Peyer's patch (tissue), 4 donors: ENCODE measurements at regions not wholly inside any gene's neighbourhood (a gene's known extent, or its start where the extent isn't known, plus 50 kb on each side); places are given as distances from the start of the nearest gene placed in this dataset.
"Not testable (repeated sequence)": the region's sequence is repeated elsewhere in the genome, so short reads cannot be mapped to it uniquely, and the experiment has no call there.

Experiments used
- DNase-seq, 3 donors: peaks; one replicate each; pipeline ENCODE4 v3.0.0-alpha.2; 2017 to 2019
- H3K27ac ChIP-seq, 4 donors: fragments of 200-600 bp; sonication (generic); one replicate each; pipeline ENCODE4 v1.5.1; 2016 to 2019
- H3K27me3 ChIP-seq, 2 donors: fragments of 200-600 bp; sonication (generic); one replicate each; pipeline ENCODE4 v1.5.1; 2019
- H3K36me3 ChIP-seq, 3 donors: fragments of 200-600 bp; sonication (generic); one replicate each; pipeline ENCODE4 v1.5.1; 2016 to 2019
- H3K4me1 ChIP-seq, 4 donors: fragments of 200-600 bp; sonication (generic); one replicate each; pipeline ENCODE4 v1.5.1; 2016 to 2019
- H3K4me3 ChIP-seq, 4 donors: fragments of 200-600 bp; sonication (generic); 1 replicate in 3 of 4; 2 replicates in 1 of 4; pipeline ENCODE4 v1.5.1; 2016 to 2019; ENCODE audit warnings: mild to moderate bottlenecking in 1 of 4
- H3K9me3 ChIP-seq, 4 donors: fragments of 200-600 bp; sonication (generic); one replicate each; pipeline ENCODE4 v1.5.1; 2016 to 2019; ENCODE audit warnings: mild to moderate bottlenecking in 1 of 4
- CTCF ChIP-seq, 6 experiments: fragments of 450-650 bp in 4 of 6; fragments of 200-600 bp in 2 of 6; sonication (generic) in 1 of 6; IDR thresholded peaks; one replicate each; pipeline ENCODE4 v1.5.1; 2017 to 2019; ENCODE audit warnings: antibody characterized with exemption in 6 of 6, mild to moderate bottlenecking in 3 of 6, moderate library complexity in 1 of 6
- POLR2A ChIP-seq, 2 donors: fragments of 450-650 bp; IDR thresholded peaks; one replicate each; pipeline ENCODE4 v1.5.1; 2017; ENCODE audit warnings: antibody characterized with exemption in 2 of 2, mild to moderate bottlenecking in 2 of 2, moderate library complexity in 2 of 2

DNA sequence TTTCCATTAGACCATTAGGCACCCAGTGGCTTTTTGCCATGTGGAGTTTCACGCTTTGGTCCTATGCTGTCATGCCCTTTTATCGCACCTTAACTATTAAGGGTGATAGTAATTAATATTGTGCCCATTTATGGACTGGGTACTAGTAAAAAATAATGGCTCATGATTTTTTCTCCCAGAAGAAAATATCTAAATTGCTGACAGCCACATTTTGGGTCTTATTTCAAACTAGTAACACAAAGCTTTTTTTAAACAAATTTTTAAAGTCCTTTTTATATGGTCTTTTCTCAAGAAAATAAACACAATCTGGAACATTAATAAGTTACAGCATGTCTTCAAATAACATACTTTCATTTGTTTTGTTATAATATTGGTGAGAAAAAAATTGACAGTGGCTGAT lies 179.7 kb downstream of the ANKRD7 start:
- TF ChIP-seq POLR2A (IDR thresholded peaks at IDR 0.05) (no peak), CTCF (IDR thresholded peaks at IDR 0.05) (no peak)
- Histone ChIP-seq H3K4me1 (no peaks in the 10 kb centered on the region), H3K27ac (no peak overlapping the region), H3K27me3 (no peaks in the 10 kb centered on the region), H3K9me3 (no peaks in the 10 kb centered on the region), H3K4me3 (no peak overlapping the region), H3K36me3 (no peaks in the 10 kb centered on the region)
- no peak for DNase-seq

- H3K36me3 ChIP-seq = no peaks in the 10 kb centered on the region
- H3K4me3 ChIP-seq = no peak overlapping the region
- no peak overlapping the region for H3K27ac ChIP-seq
- no peaks in the 10 kb centered on the region for H3K4me1 ChIP-seq
- DNase-seq = no peak
- H3K27me3 ChIP-seq = no peaks in the 10 kb centered on the region
- H3K9me3 ChIP-seq = no peaks in the 10 kb centered on the region
- TF ChIP-seq CTCF (IDR thresholded peaks at IDR 0.05) (no peak), POLR2A (IDR thresholded peaks at IDR 0.05) (no peak)
These were observed 193.9 kb downstream of the ANKRD7 start for GRCh38 chr7:118418433-118418832.

- Histone ChIP-seq H3K9me3 (no peaks in the 10 kb centered on the region), H3K27ac (no peak overlapping the region), H3K27me3 (no peaks in the 10 kb centered on the region), H3K4me3 (no peak overlapping the region), H3K36me3 (no peaks in the 10 kb centered on the region), H3K4me1 (no peaks in the 10 kb centered on the region)
- DNase-seq = no peak
- TF ChIP-seq POLR2A (IDR thresholded peaks at IDR 0.05) (no peak), CTCF (IDR thresholded peaks at IDR 0.05) (no peak)
These were observed 196.4 kb downstream of the ANKRD7 start for GRCh38 chr7:118420888-118421287.

GRCh38 chr7:118429141-118429540 lies 204.6 kb downstream of the ANKRD7 start:
- DNase-seq = no peak
- Histone ChIP-seq H3K9me3 (no peaks in the 10 kb centered on the region), H3K27me3 (no peaks in the 10 kb centered on the region), H3K4me1 (no peaks in the 10 kb centered on the region), H3K27ac (no peak overlapping the region), H3K4me3 (no peak overlapping the region), H3K36me3 (no peaks in the 10 kb centered on the region)
- no peak for TF ChIP-seq POLR2A (IDR thresholded peaks at IDR 0.05)
- TF ChIP-seq CTCF (IDR thresholded peaks at IDR 0.05) = no peak

DNA sequence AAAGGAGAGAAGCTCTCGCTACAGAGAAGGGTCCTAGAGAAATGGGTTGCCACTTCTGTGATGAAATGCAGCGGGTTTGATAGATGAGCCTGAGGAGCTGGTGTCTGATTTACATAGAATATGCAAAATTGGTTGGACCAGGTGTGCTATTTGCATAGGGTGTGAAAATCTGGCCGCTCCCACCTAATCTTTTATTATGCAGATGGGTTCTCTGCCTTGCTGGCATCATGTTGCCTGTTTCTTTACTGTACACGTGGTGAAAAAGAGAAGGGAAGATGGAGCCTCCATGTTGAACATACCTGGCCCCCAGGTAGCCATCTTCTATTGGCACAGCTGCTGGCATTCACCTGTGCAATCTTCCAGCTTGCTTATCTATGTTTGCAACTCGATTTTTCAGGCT lies 212.2 kb downstream of the ANKRD7 start:
- Histone ChIP-seq H3K9me3 (no peaks in the 10 kb centered on the region), H3K36me3 (no peaks in the 10 kb centered on the region), H3K4me1 (no peaks in the 10 kb centered on the region), H3K4me3 (no peak overlapping the region), H3K27ac (no peak overlapping the region), H3K27me3 (no peaks in the 10 kb centered on the region)
- TF ChIP-seq CTCF (IDR thresholded peaks at IDR 0.05) (no peak), POLR2A (IDR thresholded peaks at IDR 0.05) (no peak)
- DNase-seq = no peak

GRCh38 chr7:118449030-118449429 lies 224.5 kb downstream of the ANKRD7 start:
- H3K27me3 ChIP-seq, H3K9me3 ChIP-seq, DNase-seq, H3K4me3 ChIP-seq, H3K27ac ChIP-seq, H3K4me1 ChIP-seq, H3K36me3 ChIP-seq: not testable (repeated sequence)
